ENCODE measurements at regions not wholly inside any gene's neighbourhood (a gene's known extent, or its start where the extent isn't known, plus 50 kb on each side); places are given as distances from the start of the nearest gene placed in this dataset.

- TF ChIP-seq KLF1 (tag by site-specific recombination; IDR thresholded peaks at IDR 0.05) (no peak), ZNF23 (tag by site-specific recombination; IDR thresholded peaks at IDR 0.05; ENCODE audit: borderline replicate concordance) (no peak), ZNF843 (tag by site-specific recombination; IDR thresholded peaks at IDR 0.05) (no peak), ZIC2 (tag by site-specific recombination; IDR thresholded peaks at IDR 0.05) (no peak), ZNF324 (tag by site-specific recombination; IDR thresholded peaks at IDR 0.05) (no peak), HOXD13 (CRISPR knock-in tag; IDR thresholded peaks at IDR 0.05; ENCODE audit: borderline replicate concordance) (no peak), SCRT1 (tag by site-specific recombination; IDR thresholded peaks at IDR 0.05; ENCODE audit: borderline replicate concordance) (no peak), ZNF521 (tag by site-specific recombination; IDR thresholded peaks at IDR 0.05) (no peak)
Measured at GRCh38 chr13:22505489-22505888, 675.3 kb upstream of the SGCG start (continued).

GRCh38 chr13:22506096-22506691 is 674.6 kb upstream of the SGCG start:
- no peak overlapping the region for H3K4me3 ChIP-seq (ENCODE audit: low read depth, low read length)
- H3K36me3 ChIP-seq (ENCODE audit: control insufficient read depth in 2 of 2, insufficient read depth in 1 of 2, low read length in 2 of 2) = no peaks in the 10 kb centered on the region
- no peaks in the 10 kb centered on the region for H3K9me3 ChIP-seq (ENCODE audit: control insufficient read depth, insufficient read depth, low read depth, low read length)
- H3K27ac ChIP-seq (ENCODE audit: extremely low read depth, low read depth, low read length) = no peak overlapping the region
- no peak for TF ChIP-seq PRDM2 (tag by site-specific recombination; IDR thresholded peaks at IDR 0.05; ENCODE audit: borderline replicate concordance)
- no peak for TF ChIP-seq HOXD13 (CRISPR knock-in tag; IDR thresholded peaks at IDR 0.05; ENCODE audit: borderline replicate concordance)
- no peak for TF ChIP-seq ZNF449 (tag by site-specific recombination; IDR thresholded peaks at IDR 0.05)
- no peak for TF ChIP-seq HOXC10 (CRISPR knock-in tag; IDR thresholded peaks at IDR 0.05)
- TF ChIP-seq ZNF202 (tag by site-specific recombination; IDR thresholded peaks at IDR 0.05; ENCODE audit: borderline replicate concordance) = no peak
- no peak for TF ChIP-seq PRDM10 (tag by site-specific recombination; IDR thresholded peaks at IDR 0.05)
- TF ChIP-seq ZNF2 (tag by site-specific recombination; IDR thresholded peaks at IDR 0.05) = no peak
- no peak for TF ChIP-seq REPIN1 (tag by site-specific recombination; IDR thresholded peaks at IDR 0.05; ENCODE audit: low read depth)
- no peak for TF ChIP-seq ZNF391 (tag by site-specific recombination; IDR thresholded peaks at IDR 0.05; ENCODE audit: borderline replicate concordance, low read depth)
- TF ChIP-seq ZNF433 (tag by site-specific recombination; IDR thresholded peaks at IDR 0.05; ENCODE audit: low read depth) = no peak
- POLR2A ChIA-PET = no interaction called here
- H3K4me1 ChIP-seq (ENCODE audit: control insufficient read depth, insufficient read depth, low read length) = no peaks in the 10 kb centered on the region
- CTCF ChIA-PET = no interaction called here
